Loucy (cell line): ENCODE measurements at regions not wholly inside any gene's neighbourhood (a gene's known extent, or its start where the extent isn't known, plus 50 kb on each side); places are given as distances from the start of the nearest gene placed in this dataset.
A peak's percentile ranks its signal among the peaks of the same experiment; 100 is the strongest.
"Not testable (repeated sequence)": the region's sequence is repeated elsewhere in the genome, so short reads cannot be mapped to it uniquely, and the experiment has no call there.

ENCODE experiments used
- H2AFZ ChIP-seq: fragments of 200-600 bp; sonication (generic); 2 replicates; pipeline ENCODE4 v1.6.0; 2016; ENCODE audit warnings: antibody characterized with exemption, mild to moderate bottlenecking, low read length, moderate library complexity
- H3F3A ChIP-seq: fragments of 200-600 bp; 2 replicates; pipeline ENCODE4 v1.6.0; 2016; ENCODE audit warnings: antibody characterized with exemption, low read depth, mild to moderate bottlenecking
- H3K27me3 ChIP-seq: fragments of 200-600 bp; sonication (generic); 2 replicates; pipeline ENCODE4 v1.6.1; 2014; ENCODE audit warnings: low read length, mild to moderate bottlenecking; ENCODE audit not compliant: insufficient read depth, poor library complexity, severe bottlenecking
- H3K36me3 ChIP-seq: fragments of 200-600 bp; sonication (generic); 2 replicates; pipeline ENCODE4 v1.6.1; 2016; ENCODE audit warnings: low read length; ENCODE audit not compliant: insufficient read depth
- H3K4me1 ChIP-seq: fragments of 200-600 bp; sonication (generic); 2 replicates; pipeline ENCODE4 v1.5.1; 2014; ENCODE audit warnings: low read length, mild to moderate bottlenecking; ENCODE audit not compliant: insufficient read depth, poor library complexity, severe bottlenecking
- H3K4me2 ChIP-seq: fragments of 200-600 bp; sonication (generic); 2 replicates; pipeline ENCODE4 v1.6.0; 2014; ENCODE audit warnings: antibody characterized with exemption, low read length, low read depth, mild to moderate bottlenecking; ENCODE audit not compliant: poor library complexity, severe bottlenecking
- H3K4me3 ChIP-seq: fragments of 200-600 bp; sonication (generic); 2 replicates; pipeline ENCODE4 v1.5.1; 2014; ENCODE audit warnings: low read length, mild to moderate bottlenecking, mixed read lengths; ENCODE audit not compliant: poor library complexity, severe bottlenecking
- H3K79me2 ChIP-seq: fragments of 200-600 bp; sonication (generic); 2 replicates; pipeline ENCODE4 v1.6.1; 2014; ENCODE audit warnings: low read length; ENCODE audit not compliant: insufficient read depth
- H3K9ac ChIP-seq: fragments of 200-600 bp; sonication (generic); 2 replicates; pipeline ENCODE4 v1.6.0; 2014; ENCODE audit warnings: mild to moderate bottlenecking, low read depth, low read length, moderate library complexity; ENCODE audit not compliant: poor library complexity, severe bottlenecking
- H3K9me2 ChIP-seq: fragments of 200-600 bp; sonication (generic); replicated peaks from 2 replicates; pipeline ENCODE4 v1.6.1; 2016; ENCODE audit warnings: low read depth, low read length, mixed read lengths
- H3K9me3 ChIP-seq: fragments of 200-600 bp; sonication (generic); 2 replicates; pipeline ENCODE4 v1.6.1; 2014; ENCODE audit warnings: mild to moderate bottlenecking, antibody characterized with exemption, low read length, low read depth; ENCODE audit not compliant: insufficient read depth
- H4K20me1 ChIP-seq: fragments of 200-600 bp; sonication (generic); 2 replicates; pipeline ENCODE4 v1.6.0; 2014; ENCODE audit warnings: antibody characterized with exemption, low read length, mild to moderate bottlenecking; ENCODE audit not compliant: insufficient read depth, poor library complexity, severe bottlenecking
- EZH2phosphoT487 ChIP-seq: fragments of 200-600 bp; IDR thresholded peaks from 2 replicates; pipeline ENCODE4 v1.6.1; 2018; ENCODE audit warnings: antibody characterized with exemption, mild to moderate bottlenecking, moderate library complexity, borderline replicate concordance
- TF ChIP-seq, protein P1 (sequence below): fragments of 200-600 bp; sonication (generic); conservative IDR thresholded peaks from 2 replicates; pipeline ENCODE4 v1.5.1; 2014; ENCODE audit warnings: mild to moderate bottlenecking, antibody characterized with exemption, low read length

DNA sequence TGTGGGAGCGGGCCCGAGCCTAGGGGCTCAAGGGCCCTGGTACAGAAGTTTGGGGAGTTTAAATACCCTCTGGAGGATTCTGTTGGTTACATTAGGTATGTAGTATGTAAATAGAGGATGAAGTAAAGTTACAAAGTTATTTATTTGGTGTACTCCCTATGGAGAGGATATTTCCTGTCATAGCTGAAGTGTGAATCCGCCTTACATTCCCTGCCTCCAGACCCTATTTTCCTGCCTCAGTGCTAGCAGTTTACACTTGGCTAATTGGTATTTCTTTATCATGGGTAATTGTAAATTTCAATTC lies 60.6 kb upstream of the KLF14 start:
- H3K36me3 ChIP-seq, result no peaks in the 10 kb centered on the region
- no peaks in the 10 kb centered on the region for H3F3A ChIP-seq
- no peaks in the 10 kb centered on the region for H3K27me3 ChIP-seq
- 0 out of 2 replicates have a peak overlapping the region, but pooled peaks have one; percentile 7 for H2AFZ ChIP-seq
- H3K79me2 ChIP-seq, result no peaks in the 10 kb centered on the region
- H4K20me1 ChIP-seq, result no peaks in the 10 kb centered on the region
- peak overlapping the region; percentile 41 for H3K4me2 ChIP-seq
- H3K9me2 ChIP-seq, result no peaks in the 10 kb centered on the region
- H3K4me3 ChIP-seq, result no peak overlapping the region
- H3K9ac ChIP-seq, result no peak overlapping the region
- no peaks in the 10 kb centered on the region for H3K9me3 ChIP-seq
- peaks cover 3% of the 10 kb centered on the region for H3K4me1 ChIP-seq
- TF ChIP-seq EZH2phosphoT487, result no peak
- TF ChIP-seq, protein P1, sequence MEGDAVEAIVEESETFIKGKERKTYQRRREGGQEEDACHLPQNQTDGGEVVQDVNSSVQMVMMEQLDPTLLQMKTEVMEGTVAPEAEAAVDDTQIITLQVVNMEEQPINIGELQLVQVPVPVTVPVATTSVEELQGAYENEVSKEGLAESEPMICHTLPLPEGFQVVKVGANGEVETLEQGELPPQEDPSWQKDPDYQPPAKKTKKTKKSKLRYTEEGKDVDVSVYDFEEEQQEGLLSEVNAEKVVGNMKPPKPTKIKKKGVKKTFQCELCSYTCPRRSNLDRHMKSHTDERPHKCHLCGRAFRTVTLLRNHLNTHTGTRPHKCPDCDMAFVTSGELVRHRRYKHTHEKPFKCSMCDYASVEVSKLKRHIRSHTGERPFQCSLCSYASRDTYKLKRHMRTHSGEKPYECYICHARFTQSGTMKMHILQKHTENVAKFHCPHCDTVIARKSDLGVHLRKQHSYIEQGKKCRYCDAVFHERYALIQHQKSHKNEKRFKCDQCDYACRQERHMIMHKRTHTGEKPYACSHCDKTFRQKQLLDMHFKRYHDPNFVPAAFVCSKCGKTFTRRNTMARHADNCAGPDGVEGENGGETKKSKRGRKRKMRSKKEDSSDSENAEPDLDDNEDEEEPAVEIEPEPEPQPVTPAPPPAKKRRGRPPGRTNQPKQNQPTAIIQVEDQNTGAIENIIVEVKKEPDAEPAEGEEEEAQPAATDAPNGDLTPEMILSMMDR, result no peak

DNA sequence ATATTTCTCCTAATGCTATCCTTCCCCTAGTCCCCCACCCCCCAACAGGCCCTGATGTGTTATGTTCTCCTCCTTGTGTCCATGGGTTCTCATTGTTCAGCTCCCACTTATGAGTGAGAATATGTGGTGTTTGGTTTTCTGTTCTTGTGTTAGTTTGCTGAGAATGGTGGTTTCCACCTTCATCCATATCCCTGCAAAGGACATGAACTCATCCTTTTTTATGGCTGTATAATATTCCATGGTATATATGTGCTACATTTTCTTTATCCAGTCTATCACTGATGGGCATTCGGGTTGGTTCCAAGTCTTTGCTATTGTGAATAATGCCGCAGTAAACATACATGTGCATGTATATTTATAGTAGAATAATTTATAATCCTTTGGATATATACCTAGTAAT lies 62.4 kb upstream of the KLF14 start:
- not testable (repeated sequence) for H4K20me1 ChIP-seq, H3K4me2 ChIP-seq, H3K4me1 ChIP-seq, H3K9me2 ChIP-seq, H3K27me3 ChIP-seq, H3K9ac ChIP-seq, H3K4me3 ChIP-seq, H2AFZ ChIP-seq, H3K36me3 ChIP-seq, H3K9me3 ChIP-seq, H3F3A ChIP-seq, H3K79me2 ChIP-seq

DNA sequence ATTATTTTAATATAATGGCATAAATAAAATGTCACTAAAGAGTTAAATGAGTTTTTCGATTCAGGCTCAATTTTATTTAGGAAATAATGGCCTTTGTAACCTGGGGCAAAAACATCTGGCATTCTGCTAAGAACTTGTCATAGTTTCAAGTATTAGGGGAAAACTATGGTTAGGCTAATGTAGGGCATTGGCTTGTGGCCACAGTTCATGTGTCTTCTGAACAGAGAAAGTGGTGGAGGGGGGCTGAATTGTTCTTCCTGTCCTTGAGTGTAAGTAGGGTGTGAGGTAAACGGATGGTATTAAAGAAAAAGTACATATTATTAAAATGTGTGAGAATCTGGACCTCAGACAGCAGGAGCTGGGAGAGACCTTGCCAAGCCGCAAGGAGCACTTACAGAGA lies 69.1 kb upstream of the KLF14 start:
- H3K9me2 ChIP-seq, result no peaks in the 10 kb centered on the region
- H4K20me1 ChIP-seq, result no peaks in the 10 kb centered on the region
- H3K9me3 ChIP-seq, result no peaks in the 10 kb centered on the region
- peaks cover 5% of the 10 kb centered on the region for H3K27me3 ChIP-seq
- no peak overlapping the region for H2AFZ ChIP-seq
- H3K4me1 ChIP-seq, result no peaks in the 10 kb centered on the region
- TF ChIP-seq EZH2phosphoT487, result no peak
- TF ChIP-seq, protein P1, result no peak
- H3K9ac ChIP-seq, result no peak overlapping the region
- no peak overlapping the region for H3K4me3 ChIP-seq
- H3F3A ChIP-seq, result no peaks in the 10 kb centered on the region
- no peaks in the 10 kb centered on the region for H3K36me3 ChIP-seq
- no peaks in the 10 kb centered on the region for H3K79me2 ChIP-seq
- no peak overlapping the region for H3K4me2 ChIP-seq

DNA sequence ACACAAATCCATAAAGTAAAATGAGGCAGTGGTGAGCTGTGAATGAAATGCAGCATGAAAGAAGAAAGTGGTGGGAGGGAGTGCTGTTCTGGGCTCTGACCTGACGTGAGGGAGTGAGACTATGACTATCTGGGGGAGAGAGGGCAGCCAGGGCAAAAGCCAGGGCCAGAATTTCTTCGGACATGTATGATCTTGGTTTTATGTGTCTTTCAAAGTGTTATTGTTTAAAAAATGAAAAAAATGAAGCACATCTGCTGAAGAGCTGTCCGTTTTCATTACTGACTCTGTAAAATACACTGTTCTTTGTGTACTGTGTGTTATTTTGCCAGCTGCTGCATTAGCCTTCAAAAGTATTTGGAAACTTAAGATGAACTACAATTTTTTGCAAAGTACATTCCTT lies 70.2 kb upstream of the KLF14 start:
- no peaks in the 10 kb centered on the region for H3K9me3 ChIP-seq
- H3K4me3 ChIP-seq, result no peak overlapping the region
- H3K27me3 ChIP-seq, result peaks cover 5% of the 10 kb centered on the region
- no peaks in the 10 kb centered on the region for H3K79me2 ChIP-seq
- no peaks in the 10 kb centered on the region for H3K9me2 ChIP-seq
- H3K9ac ChIP-seq, result no peak overlapping the region
- no peak for TF ChIP-seq EZH2phosphoT487
- TF ChIP-seq, protein P1, result no peak
- H2AFZ ChIP-seq, result no peak overlapping the region; the same call in 1 of the 2 replicates
- H4K20me1 ChIP-seq, result no peaks in the 10 kb centered on the region
- H3K36me3 ChIP-seq, result no peaks in the 10 kb centered on the region
- H3F3A ChIP-seq, result no peaks in the 10 kb centered on the region
- no peaks in the 10 kb centered on the region for H3K4me1 ChIP-seq
- no peak overlapping the region for H3K4me2 ChIP-seq

DNA sequence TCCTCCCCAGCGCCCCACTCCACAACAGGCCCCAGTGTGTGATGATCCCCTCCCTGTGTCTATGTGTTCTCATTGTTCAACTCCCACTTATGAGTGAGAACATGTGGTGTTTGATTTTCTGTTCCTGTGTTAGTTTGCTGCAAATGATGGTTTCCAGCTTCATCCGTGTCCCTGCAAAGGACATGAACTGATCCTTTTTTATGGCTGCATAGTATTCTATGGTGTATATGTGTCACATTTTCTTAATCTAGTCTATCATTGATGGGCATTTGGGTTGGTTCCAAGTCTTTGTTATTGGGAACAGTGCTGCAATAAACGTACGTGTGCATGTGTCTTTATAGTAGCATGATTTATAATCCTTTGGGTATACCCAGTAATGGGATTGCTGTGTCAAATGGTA lies 78.8 kb upstream of the KLF14 start:
- not testable (repeated sequence) for H3F3A ChIP-seq, H3K9ac ChIP-seq, H3K4me1 ChIP-seq, H3K36me3 ChIP-seq, H3K9me3 ChIP-seq, H3K4me3 ChIP-seq, H3K79me2 ChIP-seq, H3K9me2 ChIP-seq, H3K27me3 ChIP-seq, H2AFZ ChIP-seq, H3K4me2 ChIP-seq, H4K20me1 ChIP-seq
